ENCODE measurements at regions not wholly inside any gene's neighbourhood (a gene's known extent, or its start where the extent isn't known, plus 50 kb on each side); places are given as distances from the start of the nearest gene placed in this dataset.

DNA sequence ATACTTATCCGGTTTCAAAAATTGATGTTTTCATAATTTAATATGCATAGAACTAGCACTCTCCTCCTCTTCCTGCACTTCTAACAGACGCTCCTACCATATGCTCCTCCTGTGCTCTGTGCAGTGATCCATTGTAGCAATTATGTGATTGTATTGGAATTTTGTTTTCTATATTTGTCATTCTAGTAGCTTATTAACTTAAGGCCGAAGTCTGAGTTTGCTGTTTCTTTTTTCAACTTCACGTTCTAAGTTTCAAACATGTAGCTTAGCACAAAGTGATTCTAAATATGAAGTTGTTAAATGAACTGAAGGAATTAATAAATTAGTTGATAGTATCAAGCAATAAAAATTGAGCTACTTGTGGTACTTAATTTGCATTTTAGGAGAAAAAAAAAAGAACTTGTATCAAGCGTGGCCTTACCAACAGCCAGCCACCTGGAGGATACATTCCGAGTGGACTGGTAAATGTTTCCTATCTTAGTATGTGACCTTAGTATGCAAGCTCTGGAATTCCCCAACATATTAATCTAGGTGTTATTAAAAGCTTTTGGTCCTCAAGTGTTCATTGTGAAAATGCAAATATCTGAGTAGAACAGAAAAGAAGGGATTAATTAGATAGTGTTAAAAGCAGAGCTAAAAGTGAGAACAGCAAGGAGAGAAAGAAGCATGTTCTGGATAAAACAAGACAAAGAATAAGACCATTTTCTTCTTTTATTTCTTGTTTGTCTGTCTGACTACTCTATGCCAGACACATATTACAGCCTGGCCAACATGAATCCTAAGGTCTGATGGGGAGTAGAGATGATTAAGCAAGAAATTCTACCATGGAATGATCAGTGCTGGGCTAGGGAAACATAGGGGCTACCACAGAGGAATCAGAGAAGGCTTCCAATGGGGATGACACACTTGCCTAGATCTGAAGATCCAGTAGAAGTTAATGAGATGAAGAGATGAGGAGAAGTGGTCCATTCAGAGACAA is 290.4 kb upstream of the MON1B start:
- TF ChIP-seq, protein P1, sequence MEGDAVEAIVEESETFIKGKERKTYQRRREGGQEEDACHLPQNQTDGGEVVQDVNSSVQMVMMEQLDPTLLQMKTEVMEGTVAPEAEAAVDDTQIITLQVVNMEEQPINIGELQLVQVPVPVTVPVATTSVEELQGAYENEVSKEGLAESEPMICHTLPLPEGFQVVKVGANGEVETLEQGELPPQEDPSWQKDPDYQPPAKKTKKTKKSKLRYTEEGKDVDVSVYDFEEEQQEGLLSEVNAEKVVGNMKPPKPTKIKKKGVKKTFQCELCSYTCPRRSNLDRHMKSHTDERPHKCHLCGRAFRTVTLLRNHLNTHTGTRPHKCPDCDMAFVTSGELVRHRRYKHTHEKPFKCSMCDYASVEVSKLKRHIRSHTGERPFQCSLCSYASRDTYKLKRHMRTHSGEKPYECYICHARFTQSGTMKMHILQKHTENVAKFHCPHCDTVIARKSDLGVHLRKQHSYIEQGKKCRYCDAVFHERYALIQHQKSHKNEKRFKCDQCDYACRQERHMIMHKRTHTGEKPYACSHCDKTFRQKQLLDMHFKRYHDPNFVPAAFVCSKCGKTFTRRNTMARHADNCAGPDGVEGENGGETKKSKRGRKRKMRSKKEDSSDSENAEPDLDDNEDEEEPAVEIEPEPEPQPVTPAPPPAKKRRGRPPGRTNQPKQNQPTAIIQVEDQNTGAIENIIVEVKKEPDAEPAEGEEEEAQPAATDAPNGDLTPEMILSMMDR (IDR thresholded peaks at IDR 0.05), result no peak
- no peak for TF ChIP-seq POLR2A (IDR thresholded peaks at IDR 0.05)
- TF ChIP-seq POLR2AphosphoS5 (IDR thresholded peaks at IDR 0.05), result no peak

Measured in stomach (tissue), 4 donors.